Pons (tissue), 1 donor: ENCODE measurements at regions not wholly inside any gene's neighbourhood (a gene's known extent, or its start where the extent isn't known, plus 50 kb on each side); places are given as distances from the start of the nearest gene placed in this dataset.
A peak's percentile ranks its signal among the peaks of the same experiment; 100 is the strongest.
"Not testable (repeated sequence)": the region's sequence is repeated elsewhere in the genome, so short reads cannot be mapped to it uniquely, and the experiment has no call there.

Experiments
- DNase-seq: peaks from one replicate; pipeline ENCODE4 v3.0.0-alpha.2; 2016; ENCODE audit warnings: low spot score

GRCh38 chr2:2662847-2663356 lies 331.8 kb upstream of the MYT1L start:
- no peak for DNase-seq

- DNase-seq = peak; percentile 40
These were observed 331.2 kb upstream of the MYT1L start for GRCh38 chr2:2662037-2662846.

- no peak for DNase-seq
These were observed 329.8 kb upstream of the MYT1L start for GRCh38 chr2:2660789-2661355.

- no peak for DNase-seq
These were observed 326.3 kb upstream of the MYT1L start for GRCh38 chr2:2657121-2657962.

- DNase-seq = peak; percentile 23
These were observed 325.3 kb upstream of the MYT1L start for GRCh38 chr2:2656115-2657011.

- DNase-seq = no peak
These were observed 324.5 kb upstream of the MYT1L start for GRCh38 chr2:2655453-2656114.

GRCh38 chr2:2653231-2653630 lies 322.2 kb upstream of the MYT1L start:
- DNase-seq = no peak

- DNase-seq = no peak
These were observed 319.7 kb upstream of the MYT1L start for GRCh38 chr2:2650608-2651375.

- DNase-seq = no peak
These were observed 318.3 kb upstream of the MYT1L start for GRCh38 chr2:2649109-2650072.

GRCh38 chr2:2648094-2648493 lies 317.0 kb upstream of the MYT1L start:
- no peak for DNase-seq

GRCh38 chr2:2647141-2647541 lies 316.1 kb upstream of the MYT1L start:
- DNase-seq = no peak

- DNase-seq = no peak
These were observed 315.5 kb upstream of the MYT1L start for GRCh38 chr2:2646433-2647051.

- no peak for DNase-seq
These were observed 314.2 kb upstream of the MYT1L start for GRCh38 chr2:2645162-2645855.

GRCh38 chr2:2644751-2645150 lies 313.7 kb upstream of the MYT1L start:
- not testable (repeated sequence) for DNase-seq

- DNase-seq = no peak
These were observed 313.0 kb upstream of the MYT1L start for GRCh38 chr2:2644040-2644439.

- no peak for DNase-seq
These were observed 312.1 kb upstream of the MYT1L start for GRCh38 chr2:2642906-2643890.
